ENCODE measurements at regions not wholly inside any gene's neighbourhood (a gene's known extent, or its start where the extent isn't known, plus 50 kb on each side); places are given as distances from the start of the nearest gene placed in this dataset.

GRCh38 chr4:4608214-4608537 is 66.3 kb upstream of the STX18 start:
- ATAC-seq, result no peak
- TF ChIP-seq C11orf30 (IDR thresholded peaks at IDR 0.05; ENCODE audit: low read depth) (peak; percentile 26; the same call in 1 of the 2 replicates), EZH2 (IDR thresholded peaks at IDR 0.05; ENCODE audit: borderline replicate concordance, low read depth, low read length) (no peak), EGR1 (conservative IDR thresholded peaks at IDR 0.05) (0 out of 2 replicates have a peak, but pooled peaks have one; percentile 6)
- CTCF ChIA-PET (ENCODE audit: low intra/inter-chr PET ratio), result no interaction called here
- in situ Hi-C loops (cut with MboI), result no loop called here
- Histone ChIP-seq H2AFZ (ENCODE audit: low read depth, low read length) (no peak overlapping the region), H3K9me3 (replicated peaks; ENCODE audit: control insufficient read depth, insufficient read depth, low read depth, low read length) (no peaks in the 10 kb centered on the region), H3K4me2 (ENCODE audit: insufficient read depth, low read length) (no peak overlapping the region), H3K27ac (ENCODE audit: extremely low read depth, low read depth, low read length) (no peak overlapping the region), H3K27me3 (ENCODE audit: control insufficient read depth in 2 of 2, insufficient read depth in 2 of 2, low read length in 2 of 2) (peaks cover 6 to 22% of the 10 kb centered on the region in 2 experiments; a peak in 4 of 5 replicates), H3K9me1 (ENCODE audit: control insufficient read depth, insufficient read depth, low read length) (no peaks in the 10 kb centered on the region), H3K79me2 (ENCODE audit: control insufficient read depth, insufficient read depth, low read length) (no peaks in the 10 kb centered on the region), H3K9ac (ENCODE audit: insufficient read depth in 1 of 2, low read depth in 2 of 2, low read length in 2 of 2) (no peak overlapping the region), H3K4me1 (replicated peaks in 1 of 2; ENCODE audit: control insufficient read depth in 2 of 2, insufficient read depth in 2 of 2, low read length in 2 of 2) (no peaks in the 10 kb centered on the region), H3K36me3 (ENCODE audit: control insufficient read depth, insufficient read depth, low read length) (no peaks in the 10 kb centered on the region), H4K20me1 (replicated peaks; ENCODE audit: control insufficient read depth, insufficient read depth, low read length) (0 out of 2 replicates have a peak, but pooled peaks cover 4% of the 10 kb centered on the region), H3K4me3 (no peak overlapping the region)
- WGBS (ENCODE audit: insufficient coverage, low coverage, missing lambda C conversion rate), result 25% methylated on average over 12 of the region's 13 CpGs
- FAIRE-seq, result no peak
- intact Hi-C loops (cut with micrococcal nuclease), result no loop called here
- BruUV-seq (replicated peaks), result no TSS peak
- POLR2A ChIA-PET, result interaction anchor here (0.7 kb wide), 1 partner anchor 822 kb away, joined by 3 read pairs; no protein-coding TSS in a partner anchor
- no peak for DNase-seq (ENCODE audit: extremely low read depth in 1 of 4, low spot score in 3 of 4)

GRCh38 chr4:4607336-4608213 is 65.7 kb upstream of the STX18 start:
- BruUV-seq (replicated peaks), result no TSS peak
- no peaks in the 10 kb centered on the region for H3K4me1 ChIP-seq (replicated peaks in 1 of 2; ENCODE audit: control insufficient read depth in 2 of 2, insufficient read depth in 2 of 2, low read length in 2 of 2)
- H4K20me1 ChIP-seq (replicated peaks; ENCODE audit: control insufficient read depth, insufficient read depth, low read length), result 0 out of 2 replicates have a peak, but pooled peaks cover 4% of the 10 kb centered on the region
- H3K9me1 ChIP-seq (ENCODE audit: control insufficient read depth, insufficient read depth, low read length), result no peaks in the 10 kb centered on the region
- in situ Hi-C loops (cut with MboI) (no loop called here), intact Hi-C loops (cut with micrococcal nuclease) (no loop called here)
- no peak for DNase-seq (ENCODE audit: extremely low read depth in 1 of 4, low spot score in 3 of 4)
- no peaks in the 10 kb centered on the region for H3K9me3 ChIP-seq (replicated peaks; ENCODE audit: control insufficient read depth, insufficient read depth, low read depth, low read length)
- H3K27me3 ChIP-seq (ENCODE audit: control insufficient read depth in 2 of 2, insufficient read depth in 2 of 2, low read length in 2 of 2), result peaks cover 6 to 22% of the 10 kb centered on the region in 2 experiments; a peak in 4 of 5 replicates
- ATAC-seq, result no peak
- no peak overlapping the region for H3K4me2 ChIP-seq (ENCODE audit: insufficient read depth, low read length)
- no peaks in the 10 kb centered on the region for H3K79me2 ChIP-seq (ENCODE audit: control insufficient read depth, insufficient read depth, low read length)
- no peak overlapping the region for H2AFZ ChIP-seq (ENCODE audit: low read depth, low read length)
- no peak for FAIRE-seq
- 34% methylated on average over 17 of the region's 19 CpGs for WGBS (ENCODE audit: insufficient coverage, low coverage, missing lambda C conversion rate)
- TF ChIP-seq, protein P1, sequence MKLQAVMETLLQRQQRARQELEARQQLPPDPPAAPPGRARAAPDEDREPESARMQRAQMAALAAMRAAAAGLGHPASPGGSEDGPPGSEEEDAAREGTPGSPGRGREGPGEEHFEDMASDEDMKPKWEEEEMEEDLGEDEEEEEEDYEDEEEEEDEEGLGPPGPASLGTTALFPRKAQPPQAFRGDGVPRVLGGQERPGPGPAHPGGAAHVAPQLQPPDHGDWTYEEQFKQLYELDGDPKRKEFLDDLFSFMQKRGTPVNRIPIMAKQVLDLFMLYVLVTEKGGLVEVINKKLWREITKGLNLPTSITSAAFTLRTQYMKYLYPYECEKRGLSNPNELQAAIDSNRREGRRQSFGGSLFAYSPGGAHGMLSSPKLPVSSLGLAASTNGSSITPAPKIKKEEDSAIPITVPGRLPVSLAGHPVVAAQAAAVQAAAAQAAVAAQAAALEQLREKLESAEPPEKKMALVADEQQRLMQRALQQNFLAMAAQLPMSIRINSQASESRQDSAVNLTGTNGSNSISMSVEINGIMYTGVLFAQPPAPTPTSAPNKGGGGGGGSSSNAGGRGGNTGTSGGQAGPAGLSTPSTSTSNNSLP (IDR thresholded peaks at IDR 0.05; ENCODE audit: borderline replicate concordance, low read depth, low read length), result no peak
- TF ChIP-seq CAMTA2 (CRISPR knock-in tag; conservative IDR thresholded peaks at IDR 0.05), result no peak
- TF ChIP-seq ZBTB26 (CRISPR knock-in tag; IDR thresholded peaks at IDR 0.05), result no peak
- no peak for TF ChIP-seq ZNF274 (IDR thresholded peaks at IDR 0.05; ENCODE audit: borderline replicate concordance, low read depth, low read length)
- no peak overlapping the region for H3K4me3 ChIP-seq
- no peak overlapping the region for H3K9ac ChIP-seq (ENCODE audit: insufficient read depth in 1 of 2, low read depth in 2 of 2, low read length in 2 of 2)
- no peaks in the 10 kb centered on the region for H3K36me3 ChIP-seq (ENCODE audit: control insufficient read depth, insufficient read depth, low read length)
- ChIA-PET CTCF (ENCODE audit: low intra/inter-chr PET ratio) (no interaction called here), POLR2A (interaction anchor here (0.6 kb wide), 1 partner anchor 145 kb away, joined by 3 read pairs; no protein-coding TSS in a partner anchor)
- H3K27ac ChIP-seq (ENCODE audit: extremely low read depth, low read depth, low read length), result no peak overlapping the region

All from K562 (cell line).